ENCODE measurements at regions not wholly inside any gene's neighbourhood (a gene's known extent, or its start where the extent isn't known, plus 50 kb on each side); places are given as distances from the start of the nearest gene placed in this dataset.

DNA sequence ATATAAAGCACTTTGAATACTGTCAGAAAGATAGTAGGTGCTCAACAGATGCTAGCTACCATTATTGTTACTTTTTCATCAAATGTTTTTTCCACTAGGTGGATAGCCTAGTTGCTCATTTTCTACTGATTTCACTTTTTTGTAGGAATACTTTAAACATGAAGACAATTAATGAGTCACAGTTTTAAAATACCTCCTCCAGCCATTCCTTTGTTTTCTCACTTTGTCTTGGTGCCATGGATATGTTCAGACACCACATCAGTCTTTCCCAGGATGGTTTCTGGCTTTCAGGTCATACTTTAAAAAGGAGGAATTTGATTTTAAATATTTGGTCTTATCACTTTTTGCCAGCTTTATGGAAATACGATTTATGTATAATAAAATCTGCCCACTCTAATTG is 147.1 kb upstream of the MGMT start:
- Mint-ChIP-seq H3K27ac (no peak overlapping the region), H3K4me3 (no peak overlapping the region), H3K27me3 (ENCODE audit: insufficient read depth, low read depth) (no peaks in the 10 kb centered on the region), H3K4me1 (peaks cover 9% of the 10 kb centered on the region), H3K36me3 (no peaks in the 10 kb centered on the region), H3K9me3 (peaks cover 9% of the 10 kb centered on the region)
- Histone ChIP-seq H3K9me3 (ENCODE audit: low read depth) (no peaks in the 10 kb centered on the region), H3K4me3 (no peak overlapping the region), H3K79me2 (ENCODE audit: low read depth) (no peaks in the 10 kb centered on the region), H3K27ac (no peak overlapping the region), H3K27me3 (no peaks in the 10 kb centered on the region), H3K36me3 (no peaks in the 10 kb centered on the region), H3K4me2 (no peak overlapping the region), H3F3A (ENCODE audit: low read depth) (no peaks in the 10 kb centered on the region), H2AFZ (replicated peaks) (no peak overlapping the region), H3K4me1 (peaks cover 4% of the 10 kb centered on the region), H3K9ac (no peak overlapping the region), H4K20me1 (ENCODE audit: low read depth) (no peaks in the 10 kb centered on the region)
- DNase-seq (ENCODE audit: low spot score) = no peak
- TF ChIP-seq EZH2phosphoT487 (IDR thresholded peaks at IDR 0.05) = no peak
- TF ChIP-seq EZH2 (IDR thresholded peaks at IDR 0.05) = no peak
- TF ChIP-seq CTCF (IDR thresholded peaks at IDR 0.05) = no peak

DNA sequence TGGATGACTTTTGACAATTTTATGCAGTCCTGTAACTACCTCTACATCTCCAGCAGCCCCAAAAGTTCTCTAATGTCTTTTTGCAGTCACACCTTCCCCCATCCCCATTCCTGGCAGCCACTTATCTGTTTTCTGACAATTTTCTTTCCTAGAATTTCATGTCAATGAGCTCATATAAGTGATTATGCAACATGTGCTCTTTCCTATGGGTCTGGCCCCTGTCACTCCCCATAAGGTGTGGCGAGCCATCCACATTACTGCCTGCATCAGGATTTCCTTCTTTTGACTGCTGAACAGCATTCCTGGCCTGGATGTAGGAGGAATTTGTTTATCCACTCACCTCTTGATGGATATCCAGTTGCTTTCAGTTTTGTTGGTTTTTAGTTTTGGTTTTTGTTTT is 146.7 kb upstream of the MGMT start:
- TF ChIP-seq EZH2 (IDR thresholded peaks at IDR 0.05) (no peak), CTCF (IDR thresholded peaks at IDR 0.05) (no peak), EZH2phosphoT487 (IDR thresholded peaks at IDR 0.05) (no peak)
- Histone ChIP-seq H3K27ac (no peak overlapping the region), H3F3A (ENCODE audit: low read depth) (no peaks in the 10 kb centered on the region), H4K20me1 (ENCODE audit: low read depth) (no peaks in the 10 kb centered on the region), H3K9me3 (ENCODE audit: low read depth) (no peaks in the 10 kb centered on the region), H3K36me3 (no peaks in the 10 kb centered on the region), H3K9ac (no peak overlapping the region), H2AFZ (replicated peaks) (no peak overlapping the region), H3K4me1 (peaks cover 4% of the 10 kb centered on the region), H3K79me2 (ENCODE audit: low read depth) (no peaks in the 10 kb centered on the region), H3K27me3 (no peaks in the 10 kb centered on the region), H3K4me2 (no peak overlapping the region), H3K4me3 (no peak overlapping the region)
- Mint-ChIP-seq H3K36me3 (no peaks in the 10 kb centered on the region), H3K9me3 (peaks cover 9% of the 10 kb centered on the region), H3K4me1 (peaks cover 9% of the 10 kb centered on the region), H3K4me3 (no peak overlapping the region), H3K27ac (no peak overlapping the region), H3K27me3 (ENCODE audit: insufficient read depth, low read depth) (no peaks in the 10 kb centered on the region)
- DNase-seq (ENCODE audit: low spot score) = no peak

DNA sequence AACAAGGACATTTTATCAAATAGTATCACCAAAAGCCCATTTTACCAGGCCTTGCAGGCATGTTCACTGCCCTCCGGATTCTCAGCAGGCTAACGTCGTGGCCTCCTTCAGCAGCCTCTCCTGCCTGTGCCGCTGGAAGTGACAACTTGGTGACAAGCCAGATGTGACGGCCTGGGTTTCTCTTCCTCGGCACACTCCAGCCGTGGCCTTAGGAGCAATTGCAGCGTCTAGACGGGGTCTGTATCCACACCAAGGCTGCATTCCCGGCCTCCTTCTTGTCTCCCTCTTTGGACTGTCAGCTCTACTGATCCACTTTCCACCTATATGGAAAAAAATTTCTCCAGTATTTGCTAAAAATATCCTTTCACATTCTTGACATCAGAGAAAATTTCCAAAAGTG is 145.3 kb upstream of the MGMT start:
- H3K9me3 ChIP-seq (ENCODE audit: low read depth) = no peaks in the 10 kb centered on the region
- H3K27ac Mint-ChIP-seq = no peak overlapping the region
- no peaks in the 10 kb centered on the region for H3K36me3 Mint-ChIP-seq
- no peak overlapping the region for H2AFZ ChIP-seq (replicated peaks)
- H3K4me1 ChIP-seq = peaks cover 4% of the 10 kb centered on the region
- no peak overlapping the region for H3K4me3 Mint-ChIP-seq
- H3K4me2 ChIP-seq = no peak overlapping the region
- H3K27me3 ChIP-seq = no peaks in the 10 kb centered on the region
- no peak overlapping the region for H3K27ac ChIP-seq
- TF ChIP-seq EZH2phosphoT487 (IDR thresholded peaks at IDR 0.05) (no peak), CTCF (IDR thresholded peaks at IDR 0.05) (no peak), EZH2 (IDR thresholded peaks at IDR 0.05) (no peak)
- H3K4me1 Mint-ChIP-seq = peaks cover 9% of the 10 kb centered on the region
- no peaks in the 10 kb centered on the region for H3K27me3 Mint-ChIP-seq (ENCODE audit: insufficient read depth, low read depth)
- no peaks in the 10 kb centered on the region for H4K20me1 ChIP-seq (ENCODE audit: low read depth)
- H3K4me3 ChIP-seq = no peak overlapping the region
- no peaks in the 10 kb centered on the region for H3K36me3 ChIP-seq
- no peak for DNase-seq (ENCODE audit: low spot score)
- no peaks in the 10 kb centered on the region for H3K79me2 ChIP-seq (ENCODE audit: low read depth)
- H3K9ac ChIP-seq = no peak overlapping the region
- peaks cover 6% of the 10 kb centered on the region for H3K9me3 Mint-ChIP-seq
- no peaks in the 10 kb centered on the region for H3F3A ChIP-seq (ENCODE audit: low read depth)
